DOHH2 (cell line): ENCODE measurements at regions not wholly inside any gene's neighbourhood (a gene's known extent, or its start where the extent isn't known, plus 50 kb on each side); places are given as distances from the start of the nearest gene placed in this dataset.

ENCODE experiments used
- EZH2phosphoT487 ChIP-seq: fragments of 200-600 bp; sonication (generic); IDR thresholded peaks from 2 replicates; pipeline ENCODE4 v1.6.1; 2017; ENCODE audit warnings: borderline replicate concordance, mild to moderate bottlenecking, antibody characterized with exemption, low read length, moderate library complexity, mixed read lengths
- TF ChIP-seq, protein P1 (sequence below): fragments of 200-600 bp; sonication (generic); IDR thresholded peaks from one replicate; pipeline ENCODE4 v1.5.1; 2014; ENCODE audit warnings: antibody characterized with exemption, mild to moderate bottlenecking, low read depth, low read length; ENCODE audit not compliant: poor library complexity, severe bottlenecking

DNA sequence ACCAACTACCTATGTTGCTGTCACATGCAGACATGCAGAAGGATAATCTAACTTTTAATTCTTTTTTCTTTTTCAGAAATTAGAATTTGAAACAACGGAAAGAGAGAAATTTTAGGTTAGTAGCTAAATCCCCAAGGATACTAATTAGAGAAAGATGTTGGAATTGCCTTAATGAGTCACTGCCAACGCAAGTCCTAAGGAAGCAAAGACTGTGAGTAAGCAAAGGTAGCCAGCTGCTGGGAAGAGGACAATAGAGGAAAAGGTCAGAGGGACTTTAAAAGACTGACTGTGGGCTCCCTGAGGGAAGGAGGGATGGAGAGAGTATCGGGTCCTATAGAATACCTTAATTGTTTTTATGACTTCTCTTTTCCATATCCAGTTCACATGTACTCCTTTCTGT lies 461.9 kb upstream of the PAPPA start:
- TF ChIP-seq, protein P1, sequence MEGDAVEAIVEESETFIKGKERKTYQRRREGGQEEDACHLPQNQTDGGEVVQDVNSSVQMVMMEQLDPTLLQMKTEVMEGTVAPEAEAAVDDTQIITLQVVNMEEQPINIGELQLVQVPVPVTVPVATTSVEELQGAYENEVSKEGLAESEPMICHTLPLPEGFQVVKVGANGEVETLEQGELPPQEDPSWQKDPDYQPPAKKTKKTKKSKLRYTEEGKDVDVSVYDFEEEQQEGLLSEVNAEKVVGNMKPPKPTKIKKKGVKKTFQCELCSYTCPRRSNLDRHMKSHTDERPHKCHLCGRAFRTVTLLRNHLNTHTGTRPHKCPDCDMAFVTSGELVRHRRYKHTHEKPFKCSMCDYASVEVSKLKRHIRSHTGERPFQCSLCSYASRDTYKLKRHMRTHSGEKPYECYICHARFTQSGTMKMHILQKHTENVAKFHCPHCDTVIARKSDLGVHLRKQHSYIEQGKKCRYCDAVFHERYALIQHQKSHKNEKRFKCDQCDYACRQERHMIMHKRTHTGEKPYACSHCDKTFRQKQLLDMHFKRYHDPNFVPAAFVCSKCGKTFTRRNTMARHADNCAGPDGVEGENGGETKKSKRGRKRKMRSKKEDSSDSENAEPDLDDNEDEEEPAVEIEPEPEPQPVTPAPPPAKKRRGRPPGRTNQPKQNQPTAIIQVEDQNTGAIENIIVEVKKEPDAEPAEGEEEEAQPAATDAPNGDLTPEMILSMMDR = no peak
- no peak for TF ChIP-seq EZH2phosphoT487
